Peyer's patch (tissue), 4 donors: ENCODE measurements at regions not wholly inside any gene's neighbourhood (a gene's known extent, or its start where the extent isn't known, plus 50 kb on each side); places are given as distances from the start of the nearest gene placed in this dataset.

Source experiments
- POLR2A ChIP-seq, 2 donors: fragments of 450-650 bp; IDR thresholded peaks; one replicate each; pipeline ENCODE4 v1.5.1; 2017; ENCODE audit warnings: antibody characterized with exemption in 2 of 2, mild to moderate bottlenecking in 2 of 2, moderate library complexity in 2 of 2
- TF ChIP-seq, protein P1 (sequence below), 6 experiments: fragments of 450-650 bp in 4 of 6; fragments of 200-600 bp in 2 of 6; sonication (generic) in 1 of 6; IDR thresholded peaks; one replicate each; pipeline ENCODE4 v1.5.1; 2017 to 2019; ENCODE audit warnings: antibody characterized with exemption in 6 of 6, mild to moderate bottlenecking in 3 of 6, moderate library complexity in 1 of 6

DNA sequence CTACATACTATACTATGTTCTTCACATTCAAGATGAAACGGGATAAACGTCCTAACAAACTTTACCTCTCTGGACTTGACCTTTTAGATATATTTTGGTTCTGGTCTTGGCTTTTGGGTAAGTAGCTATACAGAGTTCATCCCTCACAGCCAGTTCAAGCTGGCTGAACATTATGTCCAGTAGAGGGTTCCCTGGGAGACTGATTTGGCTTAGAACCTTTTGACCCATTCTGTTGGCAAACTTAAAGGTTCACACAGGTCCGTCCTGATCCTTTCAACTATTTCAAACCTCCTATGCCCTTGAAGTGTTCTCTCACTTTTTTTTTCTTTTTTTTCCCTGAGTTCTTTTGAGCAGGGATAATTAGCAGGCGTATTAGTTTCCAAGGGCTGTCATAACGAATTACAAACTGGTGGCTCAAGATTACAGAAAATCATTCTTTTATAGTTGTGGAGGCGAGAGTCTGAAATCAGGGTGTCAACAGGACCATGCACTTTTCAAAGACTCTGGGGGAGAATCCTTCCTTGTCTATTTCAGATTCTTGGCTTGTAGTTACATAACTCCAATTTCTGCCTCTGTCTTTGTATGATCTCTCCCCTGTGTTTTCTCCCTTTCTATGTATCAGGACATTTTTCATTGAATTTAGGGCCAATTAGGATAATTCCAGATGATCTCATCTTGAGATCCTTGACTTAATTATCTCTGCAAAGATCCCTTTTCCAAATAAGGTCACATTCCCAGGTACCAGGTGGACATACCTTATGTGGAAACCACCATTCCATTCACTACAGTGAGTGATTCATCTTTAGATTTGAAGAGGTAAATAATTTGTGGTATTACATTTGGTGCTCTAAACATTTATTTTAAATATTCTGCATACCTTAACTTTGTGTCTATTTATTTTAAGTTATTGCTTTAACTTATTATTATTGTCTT lies 257.4 kb upstream of the USP25 start:
- TF ChIP-seq, protein P1, sequence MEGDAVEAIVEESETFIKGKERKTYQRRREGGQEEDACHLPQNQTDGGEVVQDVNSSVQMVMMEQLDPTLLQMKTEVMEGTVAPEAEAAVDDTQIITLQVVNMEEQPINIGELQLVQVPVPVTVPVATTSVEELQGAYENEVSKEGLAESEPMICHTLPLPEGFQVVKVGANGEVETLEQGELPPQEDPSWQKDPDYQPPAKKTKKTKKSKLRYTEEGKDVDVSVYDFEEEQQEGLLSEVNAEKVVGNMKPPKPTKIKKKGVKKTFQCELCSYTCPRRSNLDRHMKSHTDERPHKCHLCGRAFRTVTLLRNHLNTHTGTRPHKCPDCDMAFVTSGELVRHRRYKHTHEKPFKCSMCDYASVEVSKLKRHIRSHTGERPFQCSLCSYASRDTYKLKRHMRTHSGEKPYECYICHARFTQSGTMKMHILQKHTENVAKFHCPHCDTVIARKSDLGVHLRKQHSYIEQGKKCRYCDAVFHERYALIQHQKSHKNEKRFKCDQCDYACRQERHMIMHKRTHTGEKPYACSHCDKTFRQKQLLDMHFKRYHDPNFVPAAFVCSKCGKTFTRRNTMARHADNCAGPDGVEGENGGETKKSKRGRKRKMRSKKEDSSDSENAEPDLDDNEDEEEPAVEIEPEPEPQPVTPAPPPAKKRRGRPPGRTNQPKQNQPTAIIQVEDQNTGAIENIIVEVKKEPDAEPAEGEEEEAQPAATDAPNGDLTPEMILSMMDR (IDR thresholded peaks at IDR 0.05) = no peak
- no peak for TF ChIP-seq POLR2A (IDR thresholded peaks at IDR 0.05)
